Epithelial cell of proximal tubule (primary cell): ENCODE measurements at regions not wholly inside any gene's neighbourhood (a gene's known extent, or its start where the extent isn't known, plus 50 kb on each side); places are given as distances from the start of the nearest gene placed in this dataset.

Source experiments
- DNase-seq: peaks from one replicate; pipeline ENCODE4 v3.0.0-alpha.2; 2011; ENCODE audit warnings: low read depth
- H3K4me3 ChIP-seq: 2 replicates; pipeline ENCODE4 v1.5.1; 2011; ENCODE audit warnings: low read depth, mild to moderate bottlenecking, low read length
- TF ChIP-seq, protein P1 (sequence below): conservative IDR thresholded peaks from 2 replicates; pipeline ENCODE4 v1.5.1; 2012; ENCODE audit warnings: low read depth, mild to moderate bottlenecking, low read length

DNA sequence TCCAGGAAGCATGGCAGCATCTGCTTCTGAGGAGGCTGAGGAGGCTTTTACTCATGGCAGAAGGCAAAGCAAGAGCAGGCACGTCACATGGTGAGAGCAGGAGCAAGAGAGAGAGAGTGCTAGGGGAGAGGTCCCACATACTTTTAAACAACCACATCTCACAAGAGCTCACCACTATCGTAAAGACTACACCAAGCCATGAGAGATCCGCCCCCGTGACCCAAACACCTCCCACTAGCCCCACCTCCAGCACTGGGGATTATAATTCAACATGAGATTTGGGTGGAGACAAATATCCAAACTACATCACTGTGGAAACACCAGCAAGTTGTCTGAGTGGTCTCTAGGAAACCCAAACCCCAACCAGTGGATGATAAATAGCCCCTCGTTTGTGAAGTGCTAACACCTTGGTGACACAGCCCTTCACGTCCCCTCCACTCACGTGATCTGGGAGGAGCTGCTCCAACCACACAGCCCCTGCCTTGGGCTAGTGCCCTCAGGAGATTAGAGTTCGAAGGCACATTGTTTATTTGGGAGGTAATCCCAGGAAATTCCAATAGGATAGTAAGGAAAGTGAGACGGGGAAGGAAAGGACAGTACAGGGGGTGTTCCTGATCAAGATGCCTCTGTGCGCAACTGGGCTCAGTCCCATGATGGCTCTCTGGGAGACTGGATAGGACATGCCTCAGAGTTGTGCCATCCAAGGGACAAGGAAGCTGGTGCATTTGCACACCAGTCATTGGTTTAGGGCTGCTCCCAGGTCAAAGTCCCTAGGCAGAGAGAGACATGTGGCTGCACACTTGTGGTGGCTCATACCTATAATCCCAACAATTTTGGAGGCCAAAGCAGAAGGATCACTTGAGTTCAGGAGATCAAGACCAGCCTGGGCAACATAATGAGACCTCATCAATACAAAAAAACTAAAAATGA is 80.6 kb upstream of the CTNNB1 start:
- TF ChIP-seq, protein P1, sequence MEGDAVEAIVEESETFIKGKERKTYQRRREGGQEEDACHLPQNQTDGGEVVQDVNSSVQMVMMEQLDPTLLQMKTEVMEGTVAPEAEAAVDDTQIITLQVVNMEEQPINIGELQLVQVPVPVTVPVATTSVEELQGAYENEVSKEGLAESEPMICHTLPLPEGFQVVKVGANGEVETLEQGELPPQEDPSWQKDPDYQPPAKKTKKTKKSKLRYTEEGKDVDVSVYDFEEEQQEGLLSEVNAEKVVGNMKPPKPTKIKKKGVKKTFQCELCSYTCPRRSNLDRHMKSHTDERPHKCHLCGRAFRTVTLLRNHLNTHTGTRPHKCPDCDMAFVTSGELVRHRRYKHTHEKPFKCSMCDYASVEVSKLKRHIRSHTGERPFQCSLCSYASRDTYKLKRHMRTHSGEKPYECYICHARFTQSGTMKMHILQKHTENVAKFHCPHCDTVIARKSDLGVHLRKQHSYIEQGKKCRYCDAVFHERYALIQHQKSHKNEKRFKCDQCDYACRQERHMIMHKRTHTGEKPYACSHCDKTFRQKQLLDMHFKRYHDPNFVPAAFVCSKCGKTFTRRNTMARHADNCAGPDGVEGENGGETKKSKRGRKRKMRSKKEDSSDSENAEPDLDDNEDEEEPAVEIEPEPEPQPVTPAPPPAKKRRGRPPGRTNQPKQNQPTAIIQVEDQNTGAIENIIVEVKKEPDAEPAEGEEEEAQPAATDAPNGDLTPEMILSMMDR, result no peak
- no peak for DNase-seq
- no peak overlapping the region for H3K4me3 ChIP-seq

DNA sequence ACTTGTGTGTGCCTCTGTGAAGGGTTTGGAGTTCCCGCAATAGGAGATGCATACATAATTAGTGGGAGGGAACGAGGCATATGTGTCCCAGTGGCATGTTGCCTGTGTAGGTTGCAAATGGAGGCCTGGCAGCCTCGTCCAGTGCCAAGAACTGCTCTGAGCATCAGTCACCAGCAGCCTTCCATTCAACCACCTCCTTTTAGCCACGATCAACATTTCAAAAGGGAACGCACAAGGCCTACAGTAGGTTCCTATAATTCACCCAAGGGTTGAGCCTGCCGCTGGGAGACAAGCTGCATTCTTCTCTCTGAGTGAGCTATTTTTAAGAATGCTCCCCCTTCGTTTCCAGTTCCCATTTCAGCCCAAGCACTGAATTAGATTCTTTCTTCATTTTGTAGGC is 78.8 kb upstream of the CTNNB1 start:
- TF ChIP-seq, protein P1, result no peak
- no peak for DNase-seq

DNA sequence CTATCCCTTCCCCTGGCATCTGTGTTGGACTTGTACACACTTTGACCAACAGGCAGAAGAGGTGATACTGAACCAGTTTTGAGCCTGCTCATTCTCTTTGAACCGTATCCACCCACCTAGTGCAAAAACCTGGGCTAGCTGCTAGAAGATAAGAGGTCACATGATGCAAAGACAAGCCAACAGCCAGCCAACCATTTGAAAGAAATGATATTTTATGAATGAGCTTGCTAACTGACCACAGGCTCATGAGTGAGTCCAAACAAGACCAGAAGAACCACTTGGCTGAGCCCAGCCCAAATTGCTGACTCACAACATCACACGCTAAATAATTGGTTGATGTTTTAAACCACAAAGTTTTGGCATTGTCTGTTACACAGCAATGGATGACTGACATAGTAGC is 74.0 kb upstream of the CTNNB1 start:
- no peak overlapping the region for H3K4me3 ChIP-seq
- DNase-seq, result no peak
- TF ChIP-seq, protein P1, result no peak

More for the DNA sequence above, 78.8 kb upstream of the CTNNB1 start:
- H3K4me3 ChIP-seq, result no peak overlapping the region

DNA sequence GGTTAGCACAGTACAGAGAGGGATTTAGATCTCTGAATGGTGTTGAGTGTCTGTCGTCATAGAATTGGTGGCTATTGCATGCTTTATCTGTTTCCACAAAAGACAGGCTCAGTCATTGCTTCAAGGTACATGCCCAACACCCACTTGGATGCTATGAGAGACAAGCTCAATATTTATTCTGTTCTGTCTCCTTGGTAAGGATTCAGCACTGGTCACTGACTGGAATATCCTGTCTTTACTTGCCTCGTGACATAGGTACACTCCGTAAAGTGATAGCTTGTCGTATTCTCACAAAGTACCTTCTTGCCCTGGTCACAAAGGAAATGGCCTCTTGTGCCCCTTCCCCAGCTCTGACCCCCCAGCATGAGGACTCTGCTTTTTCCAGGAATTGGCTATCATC is 72.8 kb upstream of the CTNNB1 start:
- no peak overlapping the region for H3K4me3 ChIP-seq
- TF ChIP-seq, protein P1, result no peak
- DNase-seq, result no peak

DNA sequence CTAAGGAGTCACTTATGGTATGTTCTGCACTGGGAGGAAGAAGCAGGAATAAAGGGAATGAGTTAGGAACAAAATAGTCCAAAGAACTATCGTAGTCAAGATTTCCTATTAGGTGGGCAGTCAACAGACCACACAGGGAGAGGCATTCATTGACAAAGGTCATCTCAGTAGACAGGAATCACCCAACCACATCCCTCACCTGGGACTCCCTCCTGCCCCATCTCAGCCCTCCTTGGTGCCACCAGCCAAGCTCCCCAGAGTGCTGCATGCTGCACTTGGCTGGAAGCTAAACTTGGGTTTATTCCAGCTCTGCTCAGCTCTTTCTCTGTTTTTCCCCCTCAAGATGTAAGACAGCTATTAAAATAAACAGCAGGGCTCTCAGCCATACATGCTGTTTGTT is 72.3 kb upstream of the CTNNB1 start:
- TF ChIP-seq, protein P1, result no peak
- DNase-seq, result no peak
- no peak overlapping the region for H3K4me3 ChIP-seq

DNA sequence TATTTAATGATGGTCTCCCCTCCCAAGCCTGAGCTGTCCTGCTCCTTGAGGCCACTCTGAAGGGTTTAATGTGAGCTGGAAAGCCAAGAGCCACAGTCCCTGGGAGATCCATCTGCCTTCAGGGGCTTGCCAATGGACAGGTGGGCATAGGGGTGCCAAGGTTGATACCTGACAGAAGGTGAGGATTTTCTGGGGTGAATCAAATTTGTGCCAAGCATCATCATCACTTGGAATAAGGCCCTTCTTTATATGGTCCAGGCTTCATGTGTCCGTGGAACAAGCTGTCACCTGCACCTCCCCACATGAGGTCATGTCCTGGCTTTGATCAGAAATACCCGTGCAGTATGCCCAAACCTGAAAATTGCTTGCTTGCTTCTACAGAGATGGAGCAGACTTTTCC is 71.9 kb upstream of the CTNNB1 start:
- TF ChIP-seq, protein P1, result no peak
- H3K4me3 ChIP-seq, result no peak overlapping the region
- no peak for DNase-seq

DNA sequence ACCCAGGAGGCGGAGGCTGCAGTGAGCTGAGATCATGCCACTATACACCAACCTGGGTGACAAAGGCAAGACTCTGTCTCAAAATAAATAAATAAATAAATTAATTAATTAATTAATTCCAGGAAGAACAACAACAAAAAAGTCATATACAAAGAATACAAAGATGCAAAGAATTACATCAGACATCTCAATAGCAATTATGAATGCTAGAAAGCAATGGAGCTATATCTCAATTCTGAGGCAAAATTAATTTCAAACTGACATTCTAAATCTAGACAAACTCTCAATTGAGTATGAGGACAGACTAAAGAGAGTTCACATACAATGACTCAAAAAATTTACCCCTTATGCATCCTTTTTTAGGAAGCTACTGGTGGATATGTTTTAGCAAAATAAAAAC is 69.6 kb upstream of the CTNNB1 start:
- H3K4me3 ChIP-seq, result no peak overlapping the region
- DNase-seq, result no peak
- TF ChIP-seq, protein P1, result no peak
